ENCODE measurements at regions not wholly inside any gene's neighbourhood (a gene's known extent, or its start where the extent isn't known, plus 50 kb on each side); places are given as distances from the start of the nearest gene placed in this dataset.
"Not testable (repeated sequence)": the region's sequence is repeated elsewhere in the genome, so short reads cannot be mapped to it uniquely, and the experiment has no call there.

- TF ChIP-seq POLR2A, CTCF, POLR2AphosphoS5 (IDR thresholded peaks at IDR 0.05): not testable (repeated sequence)
Measured at GRCh38 chr12:62202861-62203260, 57.3 kb upstream of the USP15 start.
